Pancreas (tissue), 10 donors: ENCODE measurements at regions not wholly inside any gene's neighbourhood (a gene's known extent, or its start where the extent isn't known, plus 50 kb on each side); places are given as distances from the start of the nearest gene placed in this dataset.

Experiments used
- ATAC-seq, 4 donors: fragments of 200-7000 bp; cut with Tn5 transposase; one replicate each; pipeline versions ENCODE4 v1.8.0 to v1.9.1; 2020; ENCODE audit warnings: mild to moderate bottlenecking in 4 of 4, moderate library complexity in 4 of 4
- DNase-seq, 6 donors: peaks; one replicate each; pipeline ENCODE4 v3.0.0-alpha.2; 2020
- FAIRE-seq: peaks from 2 replicates; lab custom pipeline; 2012; peaks lifted over from hg19 to GRCh38; lab: Jason Lieb, UNC
- H3K27ac ChIP-seq, 4 donors: fragments of 200-600 bp; sonication (generic); 1 replicate in 3 of 4; 2 replicates in 1 of 4; pipeline versions ENCODE4 v1.5.0 to v1.8.0; 2020
- H3K27me3 ChIP-seq, 4 donors: fragments of 200-600 bp; one replicate each; pipeline ENCODE4 v1.8.0; 2021
- H3K36me3 ChIP-seq, 3 donors: fragments of 200-600 bp; sonication (generic) in 1 of 3; one replicate each; pipeline versions ENCODE4 v1.5.0 to v1.8.0; 2020 to 2021
- H3K4me1 ChIP-seq, 3 donors: fragments of 200-600 bp; one replicate each; pipeline ENCODE4 v1.8.0; 2021
- H3K4me3 ChIP-seq, 4 donors: fragments of 200-600 bp; sonication (generic) in 2 of 4; one replicate each; pipeline versions ENCODE4 v1.5.0 to v1.8.0; 2020 to 2021
- H3K9me3 ChIP-seq, 4 donors: fragments of 200-600 bp; one replicate each; pipeline ENCODE4 v1.8.0; 2021
- CTCF ChIP-seq, 4 donors: fragments of 200-600 bp; sonication (generic) in 3 of 4; IDR thresholded peaks; one replicate each; pipeline versions ENCODE4 v1.5.0 to v1.8.0; 2021; ENCODE audit warnings: antibody characterized with exemption in 4 of 4
- WGBS, 2 donors: extraction: QIAGEN DNeasy Blood & Tissue Kit; methylation state at CpG; one replicate each; pipeline ENCODE4 v1.1.7; 2013; 5-methylcytosine and 5-hydroxymethylcytosine counted together
- intact Hi-C, 3 donors: fragments of 100-400 bp; cut with DNase I; formaldehyde crosslinking; loops; one replicate each; pipeline versions ENCODE4 v1.11.1 to v1.14.2; 2022
- donor health status: healthy with polysubstance abuse.
- donor health status: DM: no; HTN: no; CAD: no; lungs with moderate emphysema.
- donor health status: DM: no; HTN: no; CAD: no.
- donor health status: control.
- donor health status: control.
- donor health status: Bipolar disorder and iron deficiency.
- donor health status: DM: yes; HTN: yes; CAD: no.
- donor health status: DM: no; HTN: no; CAD: no.
- donor health status: DM: no; HTN: no; CAD: no.
- donor health status: DM: yes; HTN: yes; CAD: no.

DNA sequence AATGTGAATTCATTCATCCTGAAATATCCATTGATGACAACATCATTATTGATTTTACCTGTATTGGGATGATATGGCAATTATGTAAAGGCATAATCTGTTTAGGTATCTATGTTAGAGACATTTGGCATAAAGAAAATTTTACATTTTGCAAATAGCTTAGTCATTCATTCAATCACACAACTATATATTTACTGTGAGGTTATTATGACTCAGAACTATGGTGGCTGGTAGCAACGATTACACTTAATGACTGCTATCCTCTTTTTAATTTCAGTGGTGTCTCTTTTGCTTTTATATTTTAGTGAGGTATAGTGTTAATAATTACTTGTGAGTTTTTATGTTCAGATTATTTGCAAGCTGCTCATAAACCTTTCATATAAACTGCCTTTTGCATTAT lies 955.9 kb downstream of the SLITRK6 start:
- DNase-seq: no peak
- no peak for FAIRE-seq
- Histone ChIP-seq H3K36me3 (no peaks in the 10 kb centered on the region), H3K27ac (no peak overlapping the region), H3K4me3 (no peak overlapping the region), H3K4me1 (no peaks in the 10 kb centered on the region), H3K27me3 (no peaks in the 10 kb centered on the region), H3K9me3 (no peaks in the 10 kb centered on the region)
- intact Hi-C loops: no loop called here
- ATAC-seq: no peak
- TF ChIP-seq CTCF (IDR thresholded peaks at IDR 0.05): no peak
- WGBS, 2 donors: 63 to 80% methylated on average over 1 of the region's 1 CpG

- H3K27me3 ChIP-seq: no peaks in the 10 kb centered on the region
- no peaks in the 10 kb centered on the region for H3K4me1 ChIP-seq
- ATAC-seq (no peak), FAIRE-seq (no peak), DNase-seq (no peak)
- no peak overlapping the region for H3K27ac ChIP-seq
- 67 to 82% methylated on average over 2 of the region's 2 CpGs for WGBS, 2 donors
- no peak overlapping the region for H3K4me3 ChIP-seq
- H3K9me3 ChIP-seq: no peaks in the 10 kb centered on the region
- intact Hi-C loops: no loop called here
- no peaks in the 10 kb centered on the region for H3K36me3 ChIP-seq
- TF ChIP-seq CTCF (IDR thresholded peaks at IDR 0.05): no peak
These were observed 951.9 kb upstream of the SLITRK1 start for GRCh38 chr13:84834201-84834600.

DNA sequence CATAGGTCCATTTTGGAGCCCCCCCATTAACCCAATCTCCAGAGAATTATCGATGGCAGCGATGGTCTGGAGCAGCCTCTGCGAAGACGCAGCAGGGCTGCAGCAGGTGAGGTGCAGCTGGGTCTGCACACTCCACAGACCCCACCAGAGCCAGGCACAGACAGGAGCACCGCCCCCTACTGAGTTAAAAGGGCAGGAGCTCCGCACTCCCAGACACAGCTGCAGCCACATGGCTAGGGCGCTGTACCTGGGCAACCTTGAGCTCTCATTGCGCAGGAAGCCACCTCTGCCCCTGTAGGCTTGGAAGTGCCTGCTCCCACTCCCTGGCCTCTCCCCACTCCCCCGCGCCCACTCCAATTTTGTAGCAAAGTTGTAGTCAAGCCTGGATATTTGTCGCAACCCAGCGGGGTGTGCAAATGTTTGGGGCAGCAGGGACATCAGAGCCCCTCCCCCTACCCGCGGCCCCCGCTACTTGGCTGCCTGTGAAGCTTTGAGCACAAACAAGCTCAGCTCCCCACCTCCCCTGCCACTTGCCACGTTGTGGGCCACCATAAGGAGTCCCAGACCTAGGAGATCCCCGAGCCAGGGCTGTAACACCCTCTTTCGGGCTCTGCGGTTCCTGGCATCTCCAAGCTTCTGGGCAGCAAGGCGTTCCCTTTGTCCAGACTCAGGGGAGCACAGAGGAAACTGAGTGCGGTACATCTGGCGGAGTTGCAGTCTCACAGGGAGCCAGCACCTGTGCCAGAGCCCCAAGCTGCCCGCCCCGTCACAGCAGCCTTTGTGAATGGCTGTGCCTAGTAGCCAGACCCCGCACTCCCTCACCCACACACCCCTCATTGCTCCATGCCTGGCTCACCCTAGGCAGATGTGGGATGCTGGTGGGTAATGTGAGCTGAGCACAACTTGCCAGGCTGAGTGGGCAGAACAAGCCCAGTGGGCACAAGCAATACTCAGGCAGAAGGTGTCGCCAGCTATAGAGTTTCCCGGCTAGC lies 949.7 kb upstream of the SLITRK1 start:
- intact Hi-C loops: no loop called here
- no peaks in the 10 kb centered on the region for H3K4me1 ChIP-seq
- WGBS, 2 donors: 85 to 88% methylated on average over 27 of the region's 27 CpGs
- no peak for TF ChIP-seq CTCF (IDR thresholded peaks at IDR 0.05)
- DNase-seq (peak in 1 of 6 donors; percentile 35), ATAC-seq (no peak), FAIRE-seq (no peak)
- H3K4me3 ChIP-seq: no peak overlapping the region
- H3K27ac ChIP-seq: no peak overlapping the region
- H3K27me3 ChIP-seq: no peaks in the 10 kb centered on the region
- H3K36me3 ChIP-seq: no peaks in the 10 kb centered on the region
- H3K9me3 ChIP-seq: no peaks in the 10 kb centered on the region

DNA sequence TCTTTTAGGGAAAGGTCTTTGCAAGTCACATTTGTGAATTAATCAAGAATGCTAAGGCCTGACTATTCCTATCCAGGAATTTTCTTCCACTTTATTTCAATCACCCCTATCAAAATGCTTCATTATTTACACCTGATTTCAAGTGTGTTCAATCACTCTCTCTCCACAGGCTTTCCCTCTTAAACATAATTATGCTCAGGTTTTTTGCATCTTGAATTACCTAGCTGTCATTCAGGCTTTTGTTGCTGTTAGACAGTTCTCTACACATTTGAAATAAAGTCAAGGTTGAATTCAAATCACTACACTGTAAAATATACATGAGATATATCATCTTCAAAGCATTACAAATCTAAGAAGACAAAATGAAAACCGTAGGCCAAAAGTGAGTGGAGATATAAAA lies 941.3 kb upstream of the SLITRK1 start:
- no peak for TF ChIP-seq CTCF (IDR thresholded peaks at IDR 0.05)
- Histone ChIP-seq H3K36me3 (no peaks in the 10 kb centered on the region), H3K27me3 (no peaks in the 10 kb centered on the region), H3K4me3 (no peak overlapping the region), H3K9me3 (no peaks in the 10 kb centered on the region), H3K27ac (no peak overlapping the region), H3K4me1 (no peaks in the 10 kb centered on the region)
- DNase-seq: no peak
- intact Hi-C loops: no loop called here
- FAIRE-seq: no peak
- ATAC-seq: no peak
- 57 to 69% methylated on average over 1 of the region's 1 CpG for WGBS, 2 donors

GRCh38 chr13:84821261-84821660 lies 939.0 kb upstream of the SLITRK1 start:
- no peak overlapping the region for H3K4me3 ChIP-seq
- WGBS, 2 donors: 13 to 15% methylated on average over 3 of the region's 3 CpGs
- ATAC-seq: peak in 1 of 4 donors; percentile 73
- H3K27ac ChIP-seq: no peak overlapping the region
- H3K4me1 ChIP-seq: no peaks in the 10 kb centered on the region
- no peaks in the 10 kb centered on the region for H3K27me3 ChIP-seq
- intact Hi-C loops: no loop called here
- TF ChIP-seq CTCF (IDR thresholded peaks at IDR 0.05): no peak
- DNase-seq: no peak
- no peaks in the 10 kb centered on the region for H3K9me3 ChIP-seq
- H3K36me3 ChIP-seq: no peaks in the 10 kb centered on the region
- FAIRE-seq: no peak
